Activated CD8-positive, alpha-beta T cell treated with anti-CD3 and anti-CD28 coated beads for 36 hours (primary cell): ENCODE measurements at regions not wholly inside any gene's neighbourhood (a gene's known extent, or its start where the extent isn't known, plus 50 kb on each side); places are given as distances from the start of the nearest gene placed in this dataset.
"Not testable (repeated sequence)": the region's sequence is repeated elsewhere in the genome, so short reads cannot be mapped to it uniquely, and the experiment has no call there.

Source experiments
- ATAC-seq: fragments of 200-7000 bp; cut with Tn5 transposase; one replicate; pipeline ENCODE4 v1.10.0; 2021; ENCODE audit warnings: mild to moderate bottlenecking, moderate library complexity
- CTCF ChIA-PET: fragments of 350-600 bp; sonication (Branson Sonifier 250); formaldehyde crosslinking; loops from one replicate; lab custom pipeline; 2021; ENCODE audit warnings: antibody characterized with exemption; lab: Charles Lee
- POLR2A ChIA-PET: fragments of 350-600 bp; sonication (Branson Sonifier 250); formaldehyde crosslinking; loops from one replicate; lab custom pipeline; 2021; ENCODE audit warnings: antibody characterized with exemption; lab: Charles Lee
- DNase-seq: peaks from one replicate; pipeline ENCODE4 v3.0.0-alpha.2; 2020
- H3K27ac Mint-ChIP-seq: one replicate; pipeline ENCODE4 v1.8.0; 2021; ENCODE audit warnings: mild to moderate bottlenecking, mixed read lengths
- H3K27me3 Mint-ChIP-seq: one replicate; pipeline ENCODE4 v1.8.0; 2021; ENCODE audit warnings: mixed read lengths
- H3K36me3 Mint-ChIP-seq: one replicate; pipeline ENCODE4 v1.8.0; 2021; ENCODE audit warnings: low read depth, mixed read lengths
- H3K4me1 Mint-ChIP-seq: one replicate; pipeline ENCODE4 v1.8.0; 2021; ENCODE audit warnings: low read depth, mixed read lengths
- H3K4me3 Mint-ChIP-seq: one replicate; pipeline ENCODE4 v1.8.0; 2021; ENCODE audit warnings: mild to moderate bottlenecking, moderate library complexity, mixed read lengths
- H3K9me3 Mint-ChIP-seq: one replicate; pipeline ENCODE4 v1.8.0; 2021; ENCODE audit warnings: mixed read lengths
- CTCF ChIP-seq: fragments of 200-600 bp; IDR thresholded peaks from one replicate; pipeline ENCODE4 v1.8.0; 2022; ENCODE audit warnings: antibody characterized with exemption, mild to moderate bottlenecking
- intact Hi-C: fragments of 100-400 bp; cut with micrococcal nuclease; formaldehyde crosslinking; loops from one replicate; pipeline ENCODE4 v1.10.0; 2022

- DNase-seq = no peak
- Mint-ChIP-seq H3K27me3 (peaks cover 7% of the 10 kb centered on the region), H3K27ac (no peak overlapping the region), H3K36me3 (no peaks in the 10 kb centered on the region), H3K9me3 (no peaks in the 10 kb centered on the region), H3K4me1 (peaks cover 5% of the 10 kb centered on the region), H3K4me3 (no peak overlapping the region)
- ChIA-PET POLR2A (no interaction called here), CTCF (interaction anchor here (1.0 to 1.6 kb wide), 2 partner anchors 12 to 36 kb away, joined by 3 to 4 read pairs; no protein-coding TSS in a partner anchor)
- intact Hi-C loops = no loop called here
- TF ChIP-seq CTCF = no peak
- ATAC-seq = no peak
Measured at GRCh38 chr10:63683686-63684085, 162.5 kb downstream of the REEP3 start.

DNA sequence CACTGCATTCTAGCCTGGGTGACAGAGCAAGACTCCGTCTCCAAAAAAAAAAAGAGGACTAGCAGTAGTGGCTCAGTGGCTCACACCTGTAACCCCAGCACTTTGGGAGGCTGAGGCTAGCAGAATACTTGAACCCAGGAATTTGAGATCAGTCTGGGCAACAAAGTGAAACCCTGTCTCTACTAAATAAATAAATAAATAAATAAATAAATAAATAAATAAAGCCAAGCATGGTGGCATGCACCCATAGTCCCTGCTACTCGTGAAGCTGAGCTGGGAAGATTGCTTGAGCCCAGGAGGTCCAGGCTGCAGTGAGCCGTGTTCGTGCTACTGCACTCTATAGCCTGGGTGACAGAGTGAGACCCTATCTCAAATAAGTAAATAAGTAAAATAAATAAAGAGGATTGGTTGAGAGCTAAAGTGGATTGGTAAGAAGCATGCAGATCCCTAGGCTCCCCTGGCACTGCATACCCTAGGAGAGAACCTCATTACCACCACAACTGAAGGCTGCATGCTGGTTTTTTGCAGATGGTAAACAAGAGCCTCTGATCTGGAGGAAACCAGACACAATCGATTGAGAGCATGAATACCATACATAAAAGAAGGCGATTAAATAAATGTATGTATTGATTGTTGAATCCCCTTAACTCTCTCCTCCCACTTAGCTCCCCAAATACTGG, 163.2 kb downstream of the REEP3 start:
- intact Hi-C loops = no loop called here
- no peak for ATAC-seq
- TF ChIP-seq CTCF = no peak
- no peaks in the 10 kb centered on the region for H3K36me3 Mint-ChIP-seq
- peaks cover 5% of the 10 kb centered on the region for H3K4me1 Mint-ChIP-seq
- DNase-seq = no peak
- H3K4me3 Mint-ChIP-seq = no peak overlapping the region
- H3K27ac Mint-ChIP-seq = no peak overlapping the region
- ChIA-PET POLR2A (interaction anchor here (0.6 kb wide), 1 partner anchor 163 kb away, joined by 3 read pairs; no protein-coding TSS in a partner anchor), CTCF (interaction anchor here (1.4 to 1.6 kb wide), 2 partner anchors 13 to 35 kb away, joined by 3 to 5 read pairs; no protein-coding TSS in a partner anchor)
- H3K27me3 Mint-ChIP-seq = peaks cover 8% of the 10 kb centered on the region
- no peaks in the 10 kb centered on the region for H3K9me3 Mint-ChIP-seq

- no peaks in the 10 kb centered on the region for H3K36me3 Mint-ChIP-seq
- TF ChIP-seq CTCF = no peak
- POLR2A ChIA-PET = no interaction called here
- peaks cover 5% of the 10 kb centered on the region for H3K9me3 Mint-ChIP-seq
- CTCF ChIA-PET = interaction anchor here (0.8 to 2.4 kb wide), 2 partner anchors 30 to 472 kb away, joined by 3 to 12 read pairs; no protein-coding TSS in a partner anchor
- ATAC-seq (no peak), DNase-seq (no peak)
- H3K27ac Mint-ChIP-seq = no peak overlapping the region
- H3K4me1 Mint-ChIP-seq = no peaks in the 10 kb centered on the region
- peaks cover 6% of the 10 kb centered on the region for H3K27me3 Mint-ChIP-seq
- intact Hi-C loops = no loop called here
- no peak overlapping the region for H3K4me3 Mint-ChIP-seq
Measured at GRCh38 chr10:63689768-63690167, 168.6 kb downstream of the REEP3 start.

- no peaks in the 10 kb centered on the region for H3K36me3 Mint-ChIP-seq
- no peak for DNase-seq
- intact Hi-C loops = no loop called here
- CTCF ChIA-PET = no interaction called here
- no peak for TF ChIP-seq CTCF
- peaks cover 5% of the 10 kb centered on the region for H3K9me3 Mint-ChIP-seq
- no peaks in the 10 kb centered on the region for H3K4me1 Mint-ChIP-seq
- no peak overlapping the region for H3K27ac Mint-ChIP-seq
- H3K27me3 Mint-ChIP-seq = peaks cover 2% of the 10 kb centered on the region
- POLR2A ChIA-PET = no interaction called here
- H3K4me3 Mint-ChIP-seq = no peak overlapping the region
- no peak for ATAC-seq
Measured at GRCh38 chr10:63692220-63692896, 171.2 kb downstream of the REEP3 start.

GRCh38 chr10:63693021-63693420, 171.8 kb downstream of the REEP3 start:
- H3K27ac Mint-ChIP-seq, intact Hi-C loops, H3K9me3 Mint-ChIP-seq, H3K4me1 Mint-ChIP-seq, H3K36me3 Mint-ChIP-seq, H3K27me3 Mint-ChIP-seq, CTCF ChIA-PET, POLR2A ChIA-PET, ATAC-seq, DNase-seq, H3K4me3 Mint-ChIP-seq: not testable (repeated sequence)
